RWPE2 (cell line): ENCODE measurements at regions not wholly inside any gene's neighbourhood (a gene's known extent, or its start where the extent isn't known, plus 50 kb on each side); places are given as distances from the start of the nearest gene placed in this dataset.

Experiments used
- ATAC-seq: fragments of 200-7000 bp; cut with Tn5 transposase; 3 replicates; pipeline ENCODE4 v1.9.1; 2021; ENCODE audit warnings: low read depth
- DNase-seq: peaks from one replicate; pipeline ENCODE4 v3.0.0-alpha.2; 2020; ENCODE audit warnings: low spot score
- H3K27ac ChIP-seq: fragments of 450-650 bp; 2 replicates; pipeline ENCODE4 v1.5.1; 2017; ENCODE audit warnings: mild to moderate bottlenecking; ENCODE audit not compliant: poor library complexity, severe bottlenecking
- H3K27me3 ChIP-seq: fragments of 250-450 bp; sonication (Bioruptor Pico); 2 replicates; pipeline ENCODE4 v1.5.1; 2021; ENCODE audit warnings: mild to moderate bottlenecking, moderate library complexity; ENCODE audit not compliant: insufficient read depth, poor library complexity, severe bottlenecking
- H3K36me3 ChIP-seq: fragments of 250-450 bp; sonication (Bioruptor Pico); 2 replicates; pipeline ENCODE4 v1.5.1; 2020; ENCODE audit warnings: low read depth, mild to moderate bottlenecking, moderate library complexity
- H3K4me1 ChIP-seq: fragments of 250-450 bp; sonication (Bioruptor Pico); 2 replicates; pipeline ENCODE4 v1.5.1; 2021; ENCODE audit warnings: mild to moderate bottlenecking, moderate library complexity; ENCODE audit not compliant: insufficient read depth, poor library complexity, severe bottlenecking
- H3K4me3 ChIP-seq: fragments of 250-450 bp; sonication (Bioruptor Pico); 2 replicates; pipeline ENCODE4 v1.5.1; 2021; ENCODE audit warnings: mild to moderate bottlenecking, moderate library complexity; ENCODE audit not compliant: severe bottlenecking
- H3K9me3 ChIP-seq: fragments of 250-450 bp; sonication (Bioruptor Pico); 2 replicates; pipeline ENCODE4 v1.5.1; 2021; ENCODE audit warnings: mild to moderate bottlenecking, moderate library complexity; ENCODE audit not compliant: severe bottlenecking
- TF ChIP-seq, protein P1 (sequence below): fragments of 450-650 bp; IDR thresholded peaks from one replicate; pipeline ENCODE4 v1.5.1; 2017; ENCODE audit warnings: mild to moderate bottlenecking, moderate library complexity; ENCODE audit not compliant: poor library complexity, severe bottlenecking

DNA sequence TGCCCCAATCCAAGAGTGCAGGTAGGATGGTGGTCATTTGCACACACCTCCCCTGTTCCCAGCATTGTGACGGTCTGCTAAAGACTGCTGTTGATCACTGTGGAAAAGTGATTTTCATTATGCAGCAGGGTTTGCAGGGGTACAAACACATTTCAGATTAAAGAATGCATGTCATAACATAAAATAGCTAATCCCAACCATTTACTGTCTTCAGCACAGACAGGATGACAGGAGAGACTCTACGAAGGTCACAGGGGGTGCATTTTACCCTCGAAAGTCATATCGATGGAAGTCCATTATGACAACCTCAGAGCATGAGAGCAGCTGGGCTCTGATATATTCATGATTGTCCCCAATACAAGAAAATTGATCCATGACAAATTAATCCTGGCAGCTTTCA lies 302.6 kb downstream of the AJAP1 start:
- H3K9me3 ChIP-seq: peaks cover 11% of the 10 kb centered on the region
- no peak for ATAC-seq
- no peaks in the 10 kb centered on the region for H3K36me3 ChIP-seq
- H3K4me1 ChIP-seq: no peaks in the 10 kb centered on the region
- H3K4me3 ChIP-seq: no peak overlapping the region
- TF ChIP-seq, protein P1, sequence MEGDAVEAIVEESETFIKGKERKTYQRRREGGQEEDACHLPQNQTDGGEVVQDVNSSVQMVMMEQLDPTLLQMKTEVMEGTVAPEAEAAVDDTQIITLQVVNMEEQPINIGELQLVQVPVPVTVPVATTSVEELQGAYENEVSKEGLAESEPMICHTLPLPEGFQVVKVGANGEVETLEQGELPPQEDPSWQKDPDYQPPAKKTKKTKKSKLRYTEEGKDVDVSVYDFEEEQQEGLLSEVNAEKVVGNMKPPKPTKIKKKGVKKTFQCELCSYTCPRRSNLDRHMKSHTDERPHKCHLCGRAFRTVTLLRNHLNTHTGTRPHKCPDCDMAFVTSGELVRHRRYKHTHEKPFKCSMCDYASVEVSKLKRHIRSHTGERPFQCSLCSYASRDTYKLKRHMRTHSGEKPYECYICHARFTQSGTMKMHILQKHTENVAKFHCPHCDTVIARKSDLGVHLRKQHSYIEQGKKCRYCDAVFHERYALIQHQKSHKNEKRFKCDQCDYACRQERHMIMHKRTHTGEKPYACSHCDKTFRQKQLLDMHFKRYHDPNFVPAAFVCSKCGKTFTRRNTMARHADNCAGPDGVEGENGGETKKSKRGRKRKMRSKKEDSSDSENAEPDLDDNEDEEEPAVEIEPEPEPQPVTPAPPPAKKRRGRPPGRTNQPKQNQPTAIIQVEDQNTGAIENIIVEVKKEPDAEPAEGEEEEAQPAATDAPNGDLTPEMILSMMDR: no peak
- DNase-seq: no peak
- H3K27ac ChIP-seq: no peak overlapping the region
- H3K27me3 ChIP-seq: no peaks in the 10 kb centered on the region

DNA sequence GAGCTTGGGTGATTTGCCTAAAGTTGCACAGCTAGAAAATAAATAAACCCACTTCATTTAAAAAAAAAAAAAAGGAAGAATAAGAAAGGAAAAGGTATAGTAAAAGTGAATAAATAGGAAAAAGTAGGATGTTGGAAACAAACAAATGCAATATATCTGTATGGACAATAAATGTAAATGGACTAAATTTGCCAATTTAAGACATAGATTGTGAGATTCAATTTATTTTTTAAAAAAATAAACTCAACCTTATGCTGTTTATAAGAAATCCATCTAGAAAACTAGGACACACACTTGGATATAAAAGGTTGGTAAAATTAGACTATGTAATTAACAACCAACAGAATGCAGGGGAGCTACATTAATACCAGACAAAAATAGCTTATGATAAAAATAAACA lies 300.0 kb downstream of the AJAP1 start:
- TF ChIP-seq, protein P1: no peak
- H3K36me3 ChIP-seq: no peaks in the 10 kb centered on the region
- no peak overlapping the region for H3K27ac ChIP-seq
- peaks cover 14% of the 10 kb centered on the region for H3K9me3 ChIP-seq
- no peak overlapping the region for H3K4me3 ChIP-seq
- no peaks in the 10 kb centered on the region for H3K4me1 ChIP-seq
- DNase-seq: no peak
- no peaks in the 10 kb centered on the region for H3K27me3 ChIP-seq
- ATAC-seq: no peak

DNA sequence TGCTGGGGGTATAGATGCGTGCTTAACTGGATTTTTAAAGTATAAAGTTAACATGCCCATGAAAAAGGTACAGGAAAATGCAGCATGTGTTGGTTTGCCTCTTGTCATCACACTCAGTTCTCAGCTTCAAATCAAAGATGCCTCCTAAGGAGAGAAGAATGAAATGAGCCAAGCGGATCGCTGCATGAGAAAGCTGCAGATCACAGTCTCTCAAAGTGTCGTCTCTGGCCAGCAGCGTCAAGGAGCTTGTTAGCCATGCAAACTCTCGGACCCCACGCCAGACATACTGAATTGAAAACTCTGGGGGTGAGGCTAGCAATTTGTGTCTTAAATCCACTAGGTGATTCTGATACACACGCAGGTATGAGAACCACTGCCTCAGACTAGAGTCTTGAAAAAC lies 297.2 kb downstream of the AJAP1 start:
- TF ChIP-seq, protein P1: no peak
- Histone ChIP-seq H3K36me3 (no peaks in the 10 kb centered on the region), H3K4me1 (no peaks in the 10 kb centered on the region), H3K4me3 (no peak overlapping the region), H3K27me3 (no peaks in the 10 kb centered on the region), H3K27ac (no peak overlapping the region), H3K9me3 (peaks cover 14% of the 10 kb centered on the region)
- ATAC-seq (no peak), DNase-seq (no peak)

DNA sequence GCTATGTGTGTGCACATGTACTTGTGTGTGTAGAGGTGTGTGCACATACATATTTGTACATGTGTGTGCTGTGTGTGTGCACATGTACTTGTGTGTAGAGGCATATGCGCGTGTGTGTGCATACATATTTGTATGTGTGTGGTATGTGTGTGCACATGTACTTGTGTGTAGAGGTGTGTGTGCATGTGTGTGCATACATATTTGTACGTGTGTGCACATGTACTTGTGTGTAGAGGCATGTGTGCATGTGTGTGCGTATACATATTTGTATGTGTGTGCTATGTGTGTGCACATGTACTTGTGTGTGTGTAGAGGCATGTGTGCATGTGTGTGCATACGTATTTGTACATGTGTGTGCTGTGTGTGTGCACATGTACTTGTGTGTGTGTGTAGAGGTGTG lies 291.9 kb downstream of the AJAP1 start:
- H3K4me3 ChIP-seq: no peak overlapping the region
- H3K27ac ChIP-seq: no peak overlapping the region
- ATAC-seq (no peak), DNase-seq (no peak)
- H3K27me3 ChIP-seq: no peaks in the 10 kb centered on the region
- TF ChIP-seq, protein P1: no peak
- H3K36me3 ChIP-seq: no peaks in the 10 kb centered on the region
- no peaks in the 10 kb centered on the region for H3K4me1 ChIP-seq
- peaks cover 3% of the 10 kb centered on the region for H3K9me3 ChIP-seq

DNA sequence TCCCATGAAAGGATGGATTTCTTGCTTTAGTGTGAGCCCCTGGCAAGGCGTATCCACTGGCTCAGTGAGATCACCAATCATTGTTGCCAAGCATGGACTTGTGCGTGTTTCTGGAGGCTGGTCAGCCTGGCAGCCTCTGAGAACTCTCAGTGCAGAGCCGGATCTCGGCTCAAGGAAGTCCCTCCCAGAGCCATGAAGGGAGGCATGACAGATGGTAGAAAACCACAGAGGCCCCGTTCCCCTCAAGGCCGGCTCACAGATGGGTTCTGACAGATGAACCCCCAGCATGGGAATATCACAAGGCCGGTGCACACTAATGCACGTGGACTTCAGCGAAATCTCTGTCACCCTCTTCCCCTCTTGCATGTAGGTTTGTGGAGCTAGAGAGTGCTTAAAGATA lies 290.5 kb downstream of the AJAP1 start:
- Histone ChIP-seq H3K36me3 (no peaks in the 10 kb centered on the region), H3K9me3 (peaks cover 3% of the 10 kb centered on the region), H3K4me3 (no peak overlapping the region), H3K27me3 (no peaks in the 10 kb centered on the region), H3K4me1 (no peaks in the 10 kb centered on the region), H3K27ac (no peak overlapping the region)
- DNase-seq (no peak), ATAC-seq (no peak)
- TF ChIP-seq, protein P1: no peak
